BJ (cell line): ENCODE measurements at regions not wholly inside any gene's neighbourhood (a gene's known extent, or its start where the extent isn't known, plus 50 kb on each side); places are given as distances from the start of the nearest gene placed in this dataset.

Experiments
- CTCF ChIA-PET: fragments of 350-600 bp; formaldehyde crosslinking; extraction: SDS; loops from one replicate; lab custom pipeline; 2021; ENCODE audit warnings: antibody characterized with exemption, inconsistent platforms; lab: Yijun Ruan, JAX
- POLR2A ChIA-PET: fragments of 300-600 bp; sonication (Branson Sonifier 250); formaldehyde crosslinking; extraction: SDS; loops from one replicate; lab custom pipeline; 2021; ENCODE audit warnings: antibody characterized with exemption; lab: Charles Lee
- DNase-seq: peaks from one replicate; pipeline ENCODE4 v3.0.0-alpha.2; 2011; ENCODE audit warnings: low read depth
- H3K27me3 ChIP-seq: 2 replicates; pipeline ENCODE4 v1.6.0; 2011; ENCODE audit warnings: low read length; ENCODE audit not compliant: control insufficient read depth, insufficient read depth
- H3K36me3 ChIP-seq: 2 replicates; pipeline ENCODE4 v1.5.1; 2011; ENCODE audit warnings: low read length; ENCODE audit not compliant: control insufficient read depth, insufficient read depth
- H3K4me3 ChIP-seq: 2 replicates; pipeline ENCODE4 v1.5.1; 2011; ENCODE audit warnings: low read depth, mild to moderate bottlenecking, control low read depth, low read length
- TF ChIP-seq, protein P1 (sequence below): IDR thresholded peaks from 2 replicates; pipeline ENCODE4 v1.5.1; 2011; ENCODE audit warnings: low read depth, mild to moderate bottlenecking, control low read depth, inconsistent platforms, low read length, moderate library complexity; ENCODE audit not compliant: insufficient read depth

DNA sequence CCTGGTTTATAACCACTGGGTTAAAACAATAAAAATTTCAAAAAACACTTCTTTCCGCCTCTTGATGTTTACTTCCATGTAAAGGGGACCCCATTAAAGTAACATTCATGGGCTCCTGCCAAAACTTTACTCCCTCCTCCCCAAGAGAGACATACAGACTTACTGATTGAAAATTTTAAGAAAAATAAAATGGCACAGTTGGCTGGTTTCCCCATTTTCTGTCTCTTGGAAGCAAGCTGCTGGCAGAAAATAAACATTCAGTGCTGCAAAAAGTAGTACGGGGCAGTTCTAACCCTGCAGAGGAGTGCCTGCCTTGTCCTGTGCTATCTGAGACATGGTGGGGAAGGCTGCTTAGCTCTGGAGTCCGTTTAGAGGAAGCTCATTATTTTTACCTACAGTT lies 187.3 kb upstream of the INTU start:
- POLR2A ChIA-PET: no interaction called here
- Histone ChIP-seq H3K4me3 (no peak overlapping the region), H3K36me3 (no peaks in the 10 kb centered on the region), H3K27me3 (no peaks in the 10 kb centered on the region)
- DNase-seq: no peak
- TF ChIP-seq, protein P1, sequence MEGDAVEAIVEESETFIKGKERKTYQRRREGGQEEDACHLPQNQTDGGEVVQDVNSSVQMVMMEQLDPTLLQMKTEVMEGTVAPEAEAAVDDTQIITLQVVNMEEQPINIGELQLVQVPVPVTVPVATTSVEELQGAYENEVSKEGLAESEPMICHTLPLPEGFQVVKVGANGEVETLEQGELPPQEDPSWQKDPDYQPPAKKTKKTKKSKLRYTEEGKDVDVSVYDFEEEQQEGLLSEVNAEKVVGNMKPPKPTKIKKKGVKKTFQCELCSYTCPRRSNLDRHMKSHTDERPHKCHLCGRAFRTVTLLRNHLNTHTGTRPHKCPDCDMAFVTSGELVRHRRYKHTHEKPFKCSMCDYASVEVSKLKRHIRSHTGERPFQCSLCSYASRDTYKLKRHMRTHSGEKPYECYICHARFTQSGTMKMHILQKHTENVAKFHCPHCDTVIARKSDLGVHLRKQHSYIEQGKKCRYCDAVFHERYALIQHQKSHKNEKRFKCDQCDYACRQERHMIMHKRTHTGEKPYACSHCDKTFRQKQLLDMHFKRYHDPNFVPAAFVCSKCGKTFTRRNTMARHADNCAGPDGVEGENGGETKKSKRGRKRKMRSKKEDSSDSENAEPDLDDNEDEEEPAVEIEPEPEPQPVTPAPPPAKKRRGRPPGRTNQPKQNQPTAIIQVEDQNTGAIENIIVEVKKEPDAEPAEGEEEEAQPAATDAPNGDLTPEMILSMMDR: no peak
- CTCF ChIA-PET: no interaction called here

DNA sequence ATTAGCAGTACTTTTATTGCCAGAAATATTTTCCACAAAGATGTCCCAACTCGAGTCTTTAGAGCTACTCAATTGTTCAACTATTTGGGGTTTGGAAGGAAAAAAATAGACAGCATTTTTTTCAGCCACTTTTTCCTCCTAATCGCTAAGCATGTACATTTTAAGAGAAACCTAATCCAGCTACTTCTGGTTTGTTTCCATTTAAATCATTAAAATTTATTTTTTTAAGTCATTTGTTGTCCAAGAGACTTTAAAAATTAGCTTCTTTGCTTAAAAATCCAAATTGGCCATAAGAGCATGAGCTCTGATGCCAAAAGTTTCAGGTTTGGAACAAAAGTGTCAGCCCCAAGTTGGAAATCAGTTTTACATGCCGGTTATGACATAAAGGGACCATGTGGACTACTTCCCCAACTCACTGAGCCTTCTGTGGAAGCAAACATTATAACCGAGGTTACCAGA lies 186.3 kb upstream of the INTU start:
- H3K4me3 ChIP-seq: no peak overlapping the region
- DNase-seq: peak; percentile 41
- POLR2A ChIA-PET: no interaction called here
- TF ChIP-seq, protein P1: no peak
- CTCF ChIA-PET: no interaction called here
- H3K36me3 ChIP-seq: no peaks in the 10 kb centered on the region
- no peaks in the 10 kb centered on the region for H3K27me3 ChIP-seq

DNA sequence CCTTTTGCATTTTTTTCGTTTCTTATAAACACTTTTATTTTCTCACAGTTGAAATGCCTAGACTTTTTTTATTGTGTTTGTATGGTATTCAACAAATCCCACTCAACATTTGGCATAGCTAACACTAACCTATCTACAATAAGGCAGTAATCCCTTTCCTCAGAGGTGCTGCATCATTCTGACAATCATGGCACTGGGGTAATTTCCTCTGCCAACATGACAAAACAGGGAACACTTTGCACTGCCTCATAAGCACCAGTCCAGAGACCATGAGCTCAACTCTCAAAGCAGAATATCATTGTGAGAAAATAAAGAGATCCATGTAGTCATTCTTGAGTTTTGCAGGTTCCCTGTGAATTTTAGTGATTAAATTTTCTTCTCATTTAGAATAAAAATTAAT lies 183.8 kb upstream of the INTU start:
- TF ChIP-seq, protein P1: no peak
- H3K4me3 ChIP-seq: no peak overlapping the region
- ChIA-PET POLR2A (no interaction called here), CTCF (no interaction called here)
- DNase-seq: no peak
- no peaks in the 10 kb centered on the region for H3K36me3 ChIP-seq
- no peaks in the 10 kb centered on the region for H3K27me3 ChIP-seq

DNA sequence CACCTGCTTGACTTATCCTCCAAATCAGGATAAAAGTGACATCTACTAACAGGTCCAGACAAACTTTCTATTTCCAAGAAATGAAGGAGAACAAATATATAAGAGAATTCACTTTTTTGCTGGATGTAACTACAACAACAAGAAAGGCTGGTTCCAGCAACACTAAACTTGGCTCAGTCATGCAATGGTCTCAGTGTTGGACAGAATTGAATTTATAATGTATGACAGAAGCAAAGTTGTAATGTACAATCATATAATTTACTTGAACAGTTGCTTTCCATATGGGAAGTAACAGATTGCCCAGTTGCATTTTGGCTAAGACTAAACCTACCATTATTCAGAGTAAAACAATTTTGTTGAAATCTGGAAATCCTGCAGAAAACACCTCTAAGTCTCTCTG lies 183.3 kb upstream of the INTU start:
- CTCF ChIA-PET: no interaction called here
- Histone ChIP-seq H3K36me3 (no peaks in the 10 kb centered on the region), H3K27me3 (no peaks in the 10 kb centered on the region), H3K4me3 (no peak overlapping the region)
- POLR2A ChIA-PET: no interaction called here
- no peak for DNase-seq
- TF ChIP-seq, protein P1: no peak

DNA sequence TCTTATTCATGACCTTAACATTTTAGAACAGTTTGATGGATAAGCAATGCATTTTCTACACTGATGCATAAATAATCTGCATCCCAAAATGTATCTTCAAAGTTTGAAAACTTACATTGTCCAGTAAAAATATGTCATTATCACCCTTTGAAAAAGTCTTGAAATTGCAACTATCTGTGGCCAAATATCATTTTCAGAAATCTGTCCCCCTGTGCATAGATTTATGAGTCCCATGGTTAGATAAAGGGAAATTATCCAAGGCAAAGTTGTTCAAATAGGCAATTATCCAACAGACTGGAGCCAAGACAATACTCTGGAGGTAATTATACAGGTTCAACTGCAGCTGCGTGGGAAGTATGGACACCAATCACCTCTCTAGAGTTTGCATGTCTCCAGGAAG lies 182.5 kb upstream of the INTU start:
- TF ChIP-seq, protein P1: no peak
- ChIA-PET POLR2A (no interaction called here), CTCF (no interaction called here)
- H3K27me3 ChIP-seq: no peaks in the 10 kb centered on the region
- DNase-seq: no peak
- H3K4me3 ChIP-seq: no peak overlapping the region
- no peaks in the 10 kb centered on the region for H3K36me3 ChIP-seq
